ENCODE measurements at regions not wholly inside any gene's neighbourhood (a gene's known extent, or its start where the extent isn't known, plus 50 kb on each side); places are given as distances from the start of the nearest gene placed in this dataset.
"Not testable (repeated sequence)": the region's sequence is repeated elsewhere in the genome, so short reads cannot be mapped to it uniquely, and the experiment has no call there.

GRCh38 chr16:86844695-86845094 is 266.3 kb downstream of the FOXL1 start:
- DNase-seq = no peak

- no peak for DNase-seq
Measured at GRCh38 chr16:86846136-86846535, 267.8 kb downstream of the FOXL1 start.

DNA sequence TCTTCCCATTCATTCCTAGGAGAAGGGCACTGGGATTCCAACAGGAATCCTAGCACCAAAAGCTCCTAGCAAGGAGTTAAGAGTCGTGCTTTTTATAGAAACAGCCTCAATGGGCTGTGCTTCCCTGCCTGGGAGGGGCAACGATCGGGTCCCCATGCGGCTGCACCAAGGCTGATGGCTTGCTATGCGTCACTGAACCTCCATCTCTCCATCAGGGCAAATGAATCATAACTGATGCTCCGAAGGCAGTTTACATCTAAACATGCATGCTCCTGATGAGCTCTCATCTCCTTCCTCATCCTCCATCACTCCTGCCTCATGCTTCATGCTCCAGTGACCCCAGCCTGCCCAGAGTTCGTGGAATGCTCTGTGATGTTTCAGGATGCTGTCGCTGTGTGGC is 270.5 kb downstream of the FOXL1 start:
- DNase-seq = no peak

DNA sequence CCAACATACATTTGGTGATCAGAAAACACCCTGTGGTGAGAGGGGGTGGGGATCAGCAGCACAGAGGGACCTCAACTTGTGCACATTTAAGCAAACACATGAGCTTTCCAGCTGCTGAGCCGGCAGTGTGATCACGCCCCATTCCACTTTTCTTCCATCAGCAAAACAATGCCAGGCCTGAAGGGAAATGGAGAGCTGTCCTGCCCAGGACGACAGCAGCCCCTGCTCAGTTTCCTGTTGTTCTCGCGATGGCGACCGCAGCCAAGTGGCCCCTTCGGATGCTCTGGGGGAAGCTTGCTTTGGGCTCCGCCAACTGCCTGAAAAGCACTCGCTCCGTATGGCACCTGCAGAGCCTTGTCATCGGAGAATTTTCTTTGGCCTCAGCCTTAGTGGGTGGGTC is 272.3 kb downstream of the FOXL1 start:
- no peak for DNase-seq

DNA sequence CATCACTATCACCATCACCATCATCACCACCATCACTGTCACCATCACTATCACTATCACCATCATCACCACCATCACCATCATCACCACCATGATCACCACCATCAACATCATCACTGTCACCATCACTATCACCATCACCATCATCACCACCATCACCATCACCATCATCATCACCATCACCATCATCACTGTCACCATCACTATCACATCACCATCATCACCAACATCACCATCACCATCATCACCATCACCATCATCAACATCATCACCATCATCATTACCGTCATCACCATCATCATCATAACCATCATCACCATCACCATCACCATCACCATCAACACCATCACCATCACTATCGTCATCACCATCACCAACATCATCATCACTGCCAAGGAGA is 273.8 kb downstream of the FOXL1 start:
- DNase-seq = no peak

- no peak for DNase-seq
Measured at GRCh38 chr16:86854058-86854621, 275.8 kb downstream of the FOXL1 start.

GRCh38 chr16:86854626-86855294 is 276.4 kb downstream of the FOXL1 start:
- DNase-seq = no peak

DNA sequence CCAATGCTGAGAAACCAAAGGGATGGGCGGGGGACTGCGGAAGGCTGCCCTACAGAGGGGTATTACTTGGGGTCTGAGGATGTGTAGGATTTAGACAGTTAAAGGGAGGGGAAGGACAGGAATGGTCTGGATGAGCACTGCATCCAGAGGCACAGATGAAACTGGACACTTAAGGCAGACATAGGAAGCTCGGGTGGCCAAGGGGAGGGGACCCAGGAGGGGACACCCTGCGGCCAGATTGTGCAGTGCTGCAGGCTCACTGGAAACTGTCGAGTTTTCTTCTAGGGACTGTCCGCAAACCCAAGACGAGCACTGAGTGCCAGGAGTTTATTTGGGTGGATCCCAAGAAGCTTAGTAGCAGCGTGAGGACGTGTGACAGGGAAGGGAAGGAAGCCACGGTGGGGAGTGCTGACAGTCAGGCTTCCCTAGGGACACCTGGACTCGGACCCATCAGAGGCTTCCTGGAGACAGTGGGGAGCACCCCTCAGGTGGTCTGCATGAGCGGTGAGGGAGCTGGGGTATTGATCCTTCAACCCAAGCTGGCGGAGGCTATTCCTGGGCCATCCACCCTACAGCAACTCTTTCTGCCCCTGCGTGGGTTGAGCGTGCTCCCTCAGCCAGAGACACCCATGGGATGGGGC is 278.7 kb downstream of the FOXL1 start:
- no peak for DNase-seq

DNA sequence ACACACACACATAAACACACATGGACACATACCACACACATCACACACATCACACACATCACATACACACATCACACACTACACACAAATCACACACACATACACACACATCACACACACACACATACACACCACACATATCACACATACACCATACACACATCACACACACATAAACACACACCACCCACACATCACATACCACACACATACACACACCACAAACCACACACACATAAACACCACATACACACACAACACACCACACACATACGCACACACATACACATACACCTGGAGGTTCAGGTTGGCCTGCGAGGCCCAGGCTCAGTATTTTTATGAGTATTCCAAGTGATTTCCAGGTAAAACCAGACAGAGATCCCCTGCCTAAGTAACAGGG is 279.5 kb downstream of the FOXL1 start:
- DNase-seq = no peak

DNA sequence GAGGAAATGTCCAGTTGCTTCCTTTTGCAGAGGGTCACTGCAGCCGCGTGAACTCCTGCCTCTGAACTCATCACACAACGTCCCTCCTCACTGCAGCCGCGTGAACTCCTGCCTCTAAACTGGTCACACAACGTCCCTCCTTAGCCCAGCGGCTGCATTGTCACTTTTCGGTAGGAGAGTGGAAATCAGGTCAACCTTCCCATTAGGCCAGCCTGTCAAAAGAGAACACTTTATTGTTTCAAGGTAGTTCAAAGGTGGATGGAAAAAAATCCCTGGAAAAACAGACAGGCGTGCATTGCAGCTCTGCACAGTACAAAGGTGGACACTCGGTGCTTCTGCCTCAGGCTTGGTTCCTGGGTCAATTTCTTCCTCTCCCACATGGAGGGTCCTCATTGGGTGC is 280.2 kb downstream of the FOXL1 start:
- no peak for DNase-seq

DNA sequence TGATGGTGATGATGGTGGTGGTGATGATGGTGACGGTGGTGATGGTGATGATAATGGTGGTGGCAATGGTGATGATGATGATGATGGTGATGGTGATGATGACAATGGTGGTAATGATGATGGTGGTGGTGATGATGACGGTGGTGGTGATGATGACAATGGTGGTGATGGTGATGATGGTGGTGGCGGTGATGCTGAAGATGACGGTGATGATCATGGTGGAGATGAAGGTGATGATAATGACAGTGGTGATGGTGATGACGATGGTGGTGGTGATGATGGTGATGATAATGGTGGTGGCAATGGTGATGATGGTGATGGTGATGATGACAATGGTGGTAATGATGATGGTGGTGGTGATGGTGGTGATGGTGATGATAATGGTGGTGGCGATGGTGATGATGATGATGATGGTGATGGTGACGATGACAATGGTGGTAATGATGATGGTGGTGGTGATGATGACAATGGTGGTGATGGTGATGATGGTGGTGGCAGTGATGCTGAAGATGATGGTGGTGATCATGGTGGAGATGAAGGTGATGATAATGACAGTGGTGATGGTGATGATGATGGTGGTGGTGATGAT is 283.0 kb downstream of the FOXL1 start:
- not testable (repeated sequence) for DNase-seq

DNA sequence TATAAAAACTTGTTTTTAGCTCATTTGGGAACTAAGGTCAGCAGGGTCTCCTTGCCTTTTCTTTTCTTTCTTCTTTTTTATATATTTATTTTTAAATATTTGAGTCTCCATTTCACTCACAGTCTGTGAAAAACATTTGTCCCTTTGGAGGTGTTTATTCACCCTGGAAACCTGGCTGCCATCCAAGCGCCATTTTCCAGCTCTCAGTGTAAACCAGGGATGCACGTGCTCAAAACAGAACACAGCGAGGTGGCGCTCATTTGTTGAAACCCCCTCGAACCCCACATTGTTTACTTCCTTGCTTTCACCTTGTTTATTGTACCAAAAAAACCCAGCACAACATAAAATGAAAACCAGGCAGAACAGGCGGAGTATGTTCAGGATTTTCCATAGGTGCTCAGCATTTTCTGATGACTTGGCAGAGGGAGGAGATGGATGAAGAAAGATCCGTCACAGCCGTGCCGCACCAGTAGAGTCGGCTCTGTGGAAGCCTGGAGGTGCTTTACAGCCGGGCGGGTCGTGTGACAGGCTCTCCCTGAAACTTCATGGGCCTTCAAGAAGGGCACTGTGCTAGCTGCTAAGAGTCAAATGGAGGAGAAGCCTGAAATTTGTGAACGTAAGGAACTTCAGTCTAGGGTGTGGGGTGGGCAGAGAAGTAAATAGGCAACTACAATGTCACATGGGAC is 284.4 kb downstream of the FOXL1 start:
- DNase-seq = no peak

GRCh38 chr16:86863609-86864008 is 285.3 kb downstream of the FOXL1 start:
- DNase-seq = no peak

GRCh38 chr16:86864586-86864985 is 286.2 kb downstream of the FOXL1 start:
- DNase-seq = no peak

GRCh38 chr16:86865851-86866662 is 287.7 kb downstream of the FOXL1 start:
- DNase-seq = no peak

DNA sequence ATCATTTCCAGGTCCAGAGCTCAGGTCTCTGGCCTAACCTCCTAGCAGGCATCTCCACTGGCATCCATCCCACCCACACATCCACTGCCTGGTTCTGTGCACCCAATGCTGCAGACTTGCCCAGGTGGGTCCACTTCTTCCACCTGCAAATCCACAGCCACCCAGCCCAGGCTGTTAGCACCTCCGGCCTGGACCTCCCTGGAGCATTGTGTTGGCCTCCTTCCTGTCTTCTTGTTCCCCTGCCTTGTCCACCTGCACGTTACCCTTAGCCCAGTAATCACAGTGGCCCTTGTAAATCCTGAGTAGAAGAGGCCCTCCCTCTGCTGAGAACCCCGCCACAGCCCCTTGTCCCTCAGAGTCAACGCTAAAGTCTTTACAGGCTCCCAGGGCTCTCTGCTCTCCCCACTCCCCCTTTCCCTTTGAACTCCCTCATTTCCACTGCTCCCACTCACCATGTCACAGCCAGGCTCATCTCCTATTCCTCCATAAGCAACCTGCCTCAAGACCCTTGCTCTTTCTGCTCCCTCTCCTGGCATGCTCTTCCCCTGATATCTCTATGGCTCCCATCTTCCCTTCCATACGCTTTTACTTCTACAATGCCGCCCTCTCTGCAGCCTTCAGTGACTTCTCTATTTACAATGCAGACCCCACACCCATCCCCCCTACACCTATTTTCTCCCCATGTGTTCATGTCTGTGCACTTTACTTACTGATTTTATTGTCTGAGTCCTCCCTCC is 288.8 kb downstream of the FOXL1 start:
- no peak for DNase-seq

DNA sequence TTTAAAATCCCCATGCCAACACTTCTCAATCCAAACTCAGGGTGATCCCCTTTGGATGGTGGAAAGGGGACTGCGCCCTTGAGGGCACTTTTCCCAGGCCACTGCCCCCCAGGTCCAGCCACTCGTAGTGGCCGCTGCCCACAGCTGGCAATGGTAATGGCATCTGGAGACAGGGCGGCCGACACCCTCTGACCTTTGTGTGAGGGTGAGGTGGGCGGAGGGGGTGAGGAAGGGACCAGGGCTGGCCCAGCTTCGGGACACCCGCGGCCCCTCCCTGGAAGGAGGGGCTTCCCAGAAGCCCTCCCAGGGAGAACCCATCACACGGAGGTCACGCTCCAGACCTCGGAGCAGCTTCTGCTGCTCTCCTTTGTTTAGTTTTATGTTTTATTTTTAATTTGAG is 289.7 kb downstream of the FOXL1 start:
- no peak for DNase-seq

GRCh38 chr16:86868786-86869185 is 290.4 kb downstream of the FOXL1 start:
- no peak for DNase-seq

- DNase-seq = no peak
Measured at GRCh38 chr16:86869288-86870022, 291.1 kb downstream of the FOXL1 start.

DNA sequence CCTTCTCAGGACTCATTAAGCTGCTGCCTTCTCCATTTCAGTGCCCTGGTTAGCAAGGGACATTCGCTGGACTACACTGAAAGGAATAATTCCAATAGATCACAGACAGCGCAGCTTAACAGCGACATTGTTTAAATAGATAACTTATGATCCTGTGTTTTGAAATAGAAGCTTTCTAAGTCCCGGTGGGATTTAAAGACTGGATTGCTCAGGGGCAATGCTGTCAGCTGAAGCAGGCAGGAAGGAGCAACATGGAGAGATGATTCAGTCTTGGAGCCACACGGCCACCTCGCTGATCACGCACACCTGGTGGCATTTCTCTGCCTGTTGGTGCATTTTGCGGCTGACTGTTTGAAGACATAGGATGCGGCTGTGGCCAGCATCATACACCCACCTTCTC is 292.0 kb downstream of the FOXL1 start:
- DNase-seq = no peak

GRCh38 chr16:86872131-86872530 is 293.8 kb downstream of the FOXL1 start:
- DNase-seq = no peak

All from activated naive CD4-positive, alpha-beta T cell treated with Interleukin-2 at 50 U/mL for 16 hours (primary cell).